OCI-LY7 (cell line): ENCODE measurements at regions not wholly inside any gene's neighbourhood (a gene's known extent, or its start where the extent isn't known, plus 50 kb on each side); places are given as distances from the start of the nearest gene placed in this dataset.
"Not testable (repeated sequence)": the region's sequence is repeated elsewhere in the genome, so short reads cannot be mapped to it uniquely, and the experiment has no call there.

Source experiments
- CTCF ChIP-seq: fragments of 200-600 bp; sonication (generic); conservative IDR thresholded peaks from 2 replicates; pipeline ENCODE4 v1.5.1; 2014; ENCODE audit warnings: mild to moderate bottlenecking, antibody characterized with exemption, low read length, moderate library complexity, mixed read lengths
- EZH2phosphoT487 ChIP-seq: fragments of 200-600 bp; sonication (generic); IDR thresholded peaks from 2 replicates; pipeline ENCODE4 v1.6.1; 2018; ENCODE audit warnings: low read depth, borderline replicate concordance, mild to moderate bottlenecking, mixed run types, antibody characterized with exemption, low read length, moderate library complexity, mixed read lengths

GRCh38 chrX:92278556-92278955 lies 499.4 kb downstream of the PCDH11X start:
- not testable (repeated sequence) for TF ChIP-seq CTCF, EZH2phosphoT487
